ENCODE measurements at regions not wholly inside any gene's neighbourhood (a gene's known extent, or its start where the extent isn't known, plus 50 kb on each side); places are given as distances from the start of the nearest gene placed in this dataset.

GRCh38 chr17:34143430-34143829, 111.7 kb upstream of the CCL2 start:
- no peak overlapping the region for H3K27ac ChIP-seq (ENCODE audit: low read length)
- no peak for ATAC-seq
- H3K4me3 ChIP-seq (ENCODE audit: low read length): no peak overlapping the region
- no peaks in the 10 kb centered on the region for H3K9me3 ChIP-seq (ENCODE audit: control insufficient read depth, low read length)
- intact Hi-C loops (cut with DNase I): loop anchor here in 1 of 4 donors (10.0 kb wide), 1 partner anchor 219 kb away; no protein-coding TSS in a partner anchor
- WGBS: 85% methylated on average over 1 of the region's 1 CpG
- DNase-seq: no peak
- peaks cover 3% of the 10 kb centered on the region for H3K27me3 ChIP-seq (ENCODE audit: control insufficient read depth, insufficient read depth)
- no peaks in the 10 kb centered on the region for H3K4me1 ChIP-seq (ENCODE audit: control insufficient read depth, insufficient read depth, low read length)

GRCh38 chr17:34146440-34147043, 108.5 kb upstream of the CCL2 start:
- H3K9me3 ChIP-seq (ENCODE audit: control insufficient read depth, low read length): no peaks in the 10 kb centered on the region
- H3K27me3 ChIP-seq (ENCODE audit: control insufficient read depth, insufficient read depth): peaks cover 3% of the 10 kb centered on the region
- WGBS: 30% methylated on average over 5 of the region's 5 CpGs
- DNase-seq (peak; percentile 33 to 74 (median 61)), ATAC-seq (peak; percentile 26 to 46)
- intact Hi-C loops (cut with DNase I): loop anchor here in 3 of 4 donors (5.0 to 10.0 kb wide), 2 partner anchors 219 to 222 kb away; no protein-coding TSS in a partner anchor
- H3K27ac ChIP-seq (ENCODE audit: low read length): no peak overlapping the region
- H3K4me1 ChIP-seq (ENCODE audit: control insufficient read depth, insufficient read depth, low read length): no peaks in the 10 kb centered on the region
- H3K4me3 ChIP-seq (ENCODE audit: low read length): no peak overlapping the region

- intact Hi-C loops (cut with DNase I): no loop called here
- H3K9me3 ChIP-seq (ENCODE audit: control insufficient read depth, low read length): no peaks in the 10 kb centered on the region
- H3K27ac ChIP-seq (ENCODE audit: low read length): no peak overlapping the region
- H3K4me1 ChIP-seq (ENCODE audit: control insufficient read depth, insufficient read depth, low read length): no peaks in the 10 kb centered on the region
- H3K4me3 ChIP-seq (ENCODE audit: low read length): no peak overlapping the region
- H3K27me3 ChIP-seq (ENCODE audit: control insufficient read depth, insufficient read depth): peaks cover 3% of the 10 kb centered on the region
- no peak for ATAC-seq
- WGBS: 44% methylated on average over 2 of the region's 2 CpGs
- no peak for DNase-seq
These were observed 104.0 kb upstream of the CCL2 start for GRCh38 chr17:34151102-34151501.

GRCh38 chr17:34153991-34154390, 101.1 kb upstream of the CCL2 start:
- intact Hi-C loops (cut with DNase I): no loop called here
- WGBS: 65% methylated on average over 6 of the region's 6 CpGs

GRCh38 chr17:34154961-34155730, 99.9 kb upstream of the CCL2 start:
- ATAC-seq (no peak), DNase-seq (no peak)
- no peak overlapping the region for H3K4me3 ChIP-seq (ENCODE audit: low read length)
- H3K4me1 ChIP-seq (ENCODE audit: control insufficient read depth, insufficient read depth, low read length): no peaks in the 10 kb centered on the region
- H3K9me3 ChIP-seq (ENCODE audit: control insufficient read depth, low read length): no peaks in the 10 kb centered on the region
- H3K27me3 ChIP-seq (ENCODE audit: control insufficient read depth, insufficient read depth): no peaks in the 10 kb centered on the region
- 36% methylated on average over 23 of the region's 23 CpGs for WGBS
- intact Hi-C loops (cut with DNase I): no loop called here
- no peak overlapping the region for H3K27ac ChIP-seq (ENCODE audit: low read length)

More at GRCh38 chr17:34153991-34154390, 101.1 kb upstream of the CCL2 start:
- no peaks in the 10 kb centered on the region for H3K4me1 ChIP-seq (ENCODE audit: control insufficient read depth, insufficient read depth, low read length)
- DNase-seq: no peak
- no peak overlapping the region for H3K27ac ChIP-seq (ENCODE audit: low read length)
- H3K4me3 ChIP-seq (ENCODE audit: low read length): no peak overlapping the region
- H3K27me3 ChIP-seq (ENCODE audit: control insufficient read depth, insufficient read depth): no peaks in the 10 kb centered on the region
- ATAC-seq: no peak
- no peaks in the 10 kb centered on the region for H3K9me3 ChIP-seq (ENCODE audit: control insufficient read depth, low read length)

- no peak for ATAC-seq
- H3K27ac ChIP-seq (ENCODE audit: low read length): no peak overlapping the region
- WGBS: 89% methylated on average over 7 of the region's 7 CpGs
- H3K27me3 ChIP-seq (ENCODE audit: control insufficient read depth, insufficient read depth): no peaks in the 10 kb centered on the region
- no peak overlapping the region for H3K4me3 ChIP-seq (ENCODE audit: low read length)
- H3K4me1 ChIP-seq (ENCODE audit: control insufficient read depth, insufficient read depth, low read length): no peaks in the 10 kb centered on the region
- no peak for DNase-seq
- intact Hi-C loops (cut with DNase I): no loop called here
- no peaks in the 10 kb centered on the region for H3K9me3 ChIP-seq (ENCODE audit: control insufficient read depth, low read length)
These were observed 99.1 kb upstream of the CCL2 start for GRCh38 chr17:34155947-34156346.

GRCh38 chr17:34156401-34156740, 98.7 kb upstream of the CCL2 start:
- intact Hi-C loops (cut with DNase I): no loop called here
- no peak for DNase-seq
- no peak overlapping the region for H3K27ac ChIP-seq (ENCODE audit: low read length)
- H3K9me3 ChIP-seq (ENCODE audit: control insufficient read depth, low read length): no peaks in the 10 kb centered on the region
- no peak overlapping the region for H3K4me3 ChIP-seq (ENCODE audit: low read length)
- ATAC-seq: no peak
- no peaks in the 10 kb centered on the region for H3K4me1 ChIP-seq (ENCODE audit: control insufficient read depth, insufficient read depth, low read length)
- 38% methylated on average over 16 of the region's 16 CpGs for WGBS
- no peaks in the 10 kb centered on the region for H3K27me3 ChIP-seq (ENCODE audit: control insufficient read depth, insufficient read depth)

GRCh38 chr17:34156741-34157589, 98.1 kb upstream of the CCL2 start:
- intact Hi-C loops (cut with DNase I): no loop called here
- Histone ChIP-seq H3K9me3 (ENCODE audit: control insufficient read depth, low read length) (no peaks in the 10 kb centered on the region), H3K27ac (ENCODE audit: low read length) (no peak overlapping the region), H3K4me1 (ENCODE audit: control insufficient read depth, insufficient read depth, low read length) (no peaks in the 10 kb centered on the region), H3K4me3 (ENCODE audit: low read length) (no peak overlapping the region), H3K27me3 (ENCODE audit: control insufficient read depth, insufficient read depth) (no peaks in the 10 kb centered on the region)
- DNase-seq (peak in 1 of 3 donors; percentile 56), ATAC-seq (no peak)
- WGBS: 2% methylated on average over 42 of the region's 42 CpGs

- Histone ChIP-seq H3K27ac (ENCODE audit: low read length) (no peak overlapping the region), H3K4me3 (ENCODE audit: low read length) (no peak overlapping the region), H3K9me3 (ENCODE audit: control insufficient read depth, low read length) (no peaks in the 10 kb centered on the region), H3K4me1 (ENCODE audit: control insufficient read depth, insufficient read depth, low read length) (no peaks in the 10 kb centered on the region), H3K27me3 (ENCODE audit: control insufficient read depth, insufficient read depth) (no peaks in the 10 kb centered on the region)
- DNase-seq (no peak), ATAC-seq (peak in 1 of 2 donors; percentile 61)
- intact Hi-C loops (cut with DNase I): loop anchor here in 1 of 4 donors (10.0 kb wide), 1 partner anchor 387 kb away; no protein-coding TSS in a partner anchor
- WGBS: 55% methylated on average over 4 of the region's 4 CpGs
These were observed 93.4 kb upstream of the CCL2 start for GRCh38 chr17:34161690-34162089.

- Histone ChIP-seq H3K27ac (ENCODE audit: low read length) (no peak overlapping the region), H3K27me3 (ENCODE audit: control insufficient read depth, insufficient read depth) (no peaks in the 10 kb centered on the region), H3K4me3 (ENCODE audit: low read length) (no peak overlapping the region), H3K4me1 (ENCODE audit: control insufficient read depth, insufficient read depth, low read length) (no peaks in the 10 kb centered on the region), H3K9me3 (ENCODE audit: control insufficient read depth, low read length) (no peaks in the 10 kb centered on the region)
- ATAC-seq (peak in 1 of 2 donors; percentile 56), DNase-seq (no peak)
- 58% methylated on average over 5 of the region's 5 CpGs for WGBS
- intact Hi-C loops (cut with DNase I): loop anchor here in 1 of 4 donors (10.0 kb wide), 1 partner anchor 388 kb away; no protein-coding TSS in a partner anchor
These were observed 92.0 kb upstream of the CCL2 start for GRCh38 chr17:34163123-34163522.

GRCh38 chr17:34163646-34164045, 91.4 kb upstream of the CCL2 start:
- no peak for DNase-seq

More at GRCh38 chr17:34163646-34164045, 91.4 kb upstream of the CCL2 start:
- intact Hi-C loops (cut with DNase I): loop anchor here in 1 of 4 donors (10.0 kb wide), 1 partner anchor 389 kb away; no protein-coding TSS in a partner anchor
- WGBS: 14% methylated on average over 6 of the region's 6 CpGs
- Histone ChIP-seq H3K27ac (ENCODE audit: low read length) (no peak overlapping the region), H3K4me3 (ENCODE audit: low read length) (no peak overlapping the region), H3K27me3 (ENCODE audit: control insufficient read depth, insufficient read depth) (no peaks in the 10 kb centered on the region), H3K4me1 (ENCODE audit: control insufficient read depth, insufficient read depth, low read length) (no peaks in the 10 kb centered on the region), H3K9me3 (ENCODE audit: control insufficient read depth, low read length) (no peaks in the 10 kb centered on the region)
- ATAC-seq: peak in 1 of 2 donors; percentile 57
